ENCODE measurements at regions not wholly inside any gene's neighbourhood (a gene's known extent, or its start where the extent isn't known, plus 50 kb on each side); places are given as distances from the start of the nearest gene placed in this dataset.

DNA sequence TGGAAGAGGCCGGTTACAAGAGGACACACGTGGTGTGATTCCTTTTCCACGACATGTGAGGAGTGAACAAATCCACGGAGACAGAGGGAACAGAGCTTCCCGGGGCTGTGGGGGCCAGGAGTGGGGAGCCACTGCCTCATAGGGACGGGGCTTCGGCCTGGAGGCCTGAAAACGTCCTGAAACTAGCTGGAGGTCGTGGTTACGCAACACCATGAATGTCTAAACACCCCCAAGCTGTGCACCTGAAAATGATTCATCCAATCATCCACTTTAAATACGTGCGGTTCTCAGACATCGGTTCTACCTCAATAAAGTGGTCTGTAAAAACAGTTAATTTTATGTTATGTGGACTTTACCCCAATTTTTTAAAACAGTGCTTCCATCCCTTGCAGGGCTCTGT, 65.3 kb upstream of the PPP1R26 start:
- peaks cover 3% of the 10 kb centered on the region for H3K9me3 Mint-ChIP-seq
- no peak for DNase-seq (ENCODE audit: low spot score)
- no peak overlapping the region for H3K27ac Mint-ChIP-seq
- Histone ChIP-seq H3K36me3 (no peaks in the 10 kb centered on the region), H3K79me2 (ENCODE audit: low read depth) (no peaks in the 10 kb centered on the region), H3K27me3 (peaks cover 11% of the 10 kb centered on the region), H3K9ac (no peak overlapping the region), H4K20me1 (ENCODE audit: low read depth) (no peaks in the 10 kb centered on the region), H3K4me1 (no peaks in the 10 kb centered on the region), H3F3A (ENCODE audit: low read depth) (no peaks in the 10 kb centered on the region), H3K27ac (no peak overlapping the region), H2AFZ (replicated peaks) (no peak overlapping the region), H3K9me3 (ENCODE audit: low read depth) (no peaks in the 10 kb centered on the region), H3K4me2 (no peak overlapping the region), H3K4me3 (no peak overlapping the region)
- peaks cover 9% of the 10 kb centered on the region for H3K27me3 Mint-ChIP-seq (ENCODE audit: insufficient read depth, low read depth)
- peaks cover 3% of the 10 kb centered on the region for H3K4me1 Mint-ChIP-seq
- H3K36me3 Mint-ChIP-seq = no peaks in the 10 kb centered on the region
- H3K4me3 Mint-ChIP-seq = no peak overlapping the region
- TF ChIP-seq, protein P1, sequence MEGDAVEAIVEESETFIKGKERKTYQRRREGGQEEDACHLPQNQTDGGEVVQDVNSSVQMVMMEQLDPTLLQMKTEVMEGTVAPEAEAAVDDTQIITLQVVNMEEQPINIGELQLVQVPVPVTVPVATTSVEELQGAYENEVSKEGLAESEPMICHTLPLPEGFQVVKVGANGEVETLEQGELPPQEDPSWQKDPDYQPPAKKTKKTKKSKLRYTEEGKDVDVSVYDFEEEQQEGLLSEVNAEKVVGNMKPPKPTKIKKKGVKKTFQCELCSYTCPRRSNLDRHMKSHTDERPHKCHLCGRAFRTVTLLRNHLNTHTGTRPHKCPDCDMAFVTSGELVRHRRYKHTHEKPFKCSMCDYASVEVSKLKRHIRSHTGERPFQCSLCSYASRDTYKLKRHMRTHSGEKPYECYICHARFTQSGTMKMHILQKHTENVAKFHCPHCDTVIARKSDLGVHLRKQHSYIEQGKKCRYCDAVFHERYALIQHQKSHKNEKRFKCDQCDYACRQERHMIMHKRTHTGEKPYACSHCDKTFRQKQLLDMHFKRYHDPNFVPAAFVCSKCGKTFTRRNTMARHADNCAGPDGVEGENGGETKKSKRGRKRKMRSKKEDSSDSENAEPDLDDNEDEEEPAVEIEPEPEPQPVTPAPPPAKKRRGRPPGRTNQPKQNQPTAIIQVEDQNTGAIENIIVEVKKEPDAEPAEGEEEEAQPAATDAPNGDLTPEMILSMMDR (IDR thresholded peaks at IDR 0.05) = no peak
- TF ChIP-seq EZH2phosphoT487 (IDR thresholded peaks at IDR 0.05) (no peak), EZH2 (IDR thresholded peaks at IDR 0.05) (no peak)

DNA sequence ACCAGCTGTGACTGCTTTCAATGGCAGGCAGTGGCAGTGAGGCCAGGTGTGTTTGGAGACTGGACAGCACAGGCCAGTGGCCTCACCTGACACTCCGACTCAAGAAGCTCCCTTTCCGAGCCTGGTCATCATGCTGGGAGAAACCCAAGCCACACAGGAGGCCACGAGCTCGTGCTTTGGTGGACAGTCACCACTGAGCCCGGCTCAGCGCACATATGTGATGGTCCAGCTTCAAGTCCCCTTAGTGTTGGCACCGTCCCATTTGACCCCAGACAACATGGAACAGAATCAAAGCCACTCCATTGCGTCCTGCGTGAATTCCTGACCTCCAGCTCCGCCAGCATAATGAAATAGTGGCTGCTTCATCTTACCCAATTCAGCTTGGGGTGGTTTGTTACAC, 64.0 kb upstream of the PPP1R26 start:
- no peaks in the 10 kb centered on the region for H3F3A ChIP-seq (ENCODE audit: low read depth)
- H4K20me1 ChIP-seq (ENCODE audit: low read depth) = no peaks in the 10 kb centered on the region
- no peak overlapping the region for H3K9ac ChIP-seq
- Mint-ChIP-seq H3K4me1 (peaks cover 4% of the 10 kb centered on the region), H3K27me3 (ENCODE audit: insufficient read depth, low read depth) (peaks cover 13% of the 10 kb centered on the region), H3K27ac (no peak overlapping the region), H3K9me3 (no peaks in the 10 kb centered on the region), H3K4me3 (no peak overlapping the region), H3K36me3 (no peaks in the 10 kb centered on the region)
- no peak for DNase-seq (ENCODE audit: low spot score)
- no peaks in the 10 kb centered on the region for H3K36me3 ChIP-seq
- H3K79me2 ChIP-seq (ENCODE audit: low read depth) = no peaks in the 10 kb centered on the region
- no peak overlapping the region for H3K4me2 ChIP-seq
- no peak overlapping the region for H3K27ac ChIP-seq
- H3K27me3 ChIP-seq = peaks cover 11% of the 10 kb centered on the region
- no peak overlapping the region for H2AFZ ChIP-seq (replicated peaks)
- H3K4me1 ChIP-seq = no peaks in the 10 kb centered on the region
- H3K9me3 ChIP-seq (ENCODE audit: low read depth) = no peaks in the 10 kb centered on the region
- no peak for TF ChIP-seq EZH2phosphoT487 (IDR thresholded peaks at IDR 0.05)
- no peak for TF ChIP-seq EZH2 (IDR thresholded peaks at IDR 0.05)
- TF ChIP-seq, protein P1 (IDR thresholded peaks at IDR 0.05) = no peak
- no peak overlapping the region for H3K4me3 ChIP-seq

DNA sequence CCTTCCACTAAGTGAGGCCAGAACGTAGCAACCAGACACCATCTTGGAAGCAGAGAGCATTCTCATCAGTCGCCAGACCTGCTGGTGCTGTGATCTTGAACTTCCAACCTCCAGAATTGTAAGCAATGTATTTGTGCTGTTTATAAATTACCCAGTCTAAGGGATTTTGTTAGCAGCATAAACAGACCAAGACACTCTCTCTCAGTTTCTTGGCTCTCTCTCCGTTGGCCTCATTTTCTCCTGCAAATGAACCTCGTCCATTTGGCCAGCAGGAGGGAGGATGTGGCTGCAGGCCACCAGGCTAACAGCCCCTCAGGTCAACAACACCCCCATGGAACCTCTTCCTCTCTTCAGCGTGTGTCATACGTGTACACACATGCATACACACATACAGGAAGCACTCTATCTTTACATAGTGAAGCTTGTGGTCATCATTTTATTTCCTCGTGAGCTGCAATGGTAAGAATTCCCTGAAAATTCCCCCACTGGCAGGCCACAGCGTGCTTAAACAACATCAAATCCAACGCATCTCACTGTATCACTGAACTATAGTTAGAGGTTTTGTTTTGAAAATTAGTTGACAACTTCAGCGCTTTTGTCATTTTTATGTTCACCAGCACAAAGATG, 62.8 kb upstream of the PPP1R26 start:
- no peak for DNase-seq (ENCODE audit: low spot score)
- H3K4me2 ChIP-seq = no peak overlapping the region
- Mint-ChIP-seq H3K4me1 (peaks cover 4% of the 10 kb centered on the region), H3K27me3 (ENCODE audit: insufficient read depth, low read depth) (peaks cover 13% of the 10 kb centered on the region), H3K27ac (no peak overlapping the region), H3K36me3 (no peaks in the 10 kb centered on the region), H3K9me3 (no peaks in the 10 kb centered on the region), H3K4me3 (no peak overlapping the region)
- H3K27ac ChIP-seq = no peak overlapping the region
- H3K36me3 ChIP-seq = no peaks in the 10 kb centered on the region
- H3K4me1 ChIP-seq = no peaks in the 10 kb centered on the region
- H3K9ac ChIP-seq = no peak overlapping the region
- no peaks in the 10 kb centered on the region for H3K9me3 ChIP-seq (ENCODE audit: low read depth)
- H4K20me1 ChIP-seq (ENCODE audit: low read depth) = no peaks in the 10 kb centered on the region
- TF ChIP-seq EZH2phosphoT487 (IDR thresholded peaks at IDR 0.05) (no peak), EZH2 (IDR thresholded peaks at IDR 0.05) (no peak)
- TF ChIP-seq, protein P1 (IDR thresholded peaks at IDR 0.05) = no peak
- peaks cover 7% of the 10 kb centered on the region for H3K27me3 ChIP-seq
- H3K79me2 ChIP-seq (ENCODE audit: low read depth) = no peaks in the 10 kb centered on the region
- no peak overlapping the region for H3K4me3 ChIP-seq
- H3F3A ChIP-seq (ENCODE audit: low read depth) = no peaks in the 10 kb centered on the region
- no peak overlapping the region for H2AFZ ChIP-seq (replicated peaks)
